Upper lobe of right lung (tissue), 1 donor: ENCODE measurements at regions not wholly inside any gene's neighbourhood (a gene's known extent, or its start where the extent isn't known, plus 50 kb on each side); places are given as distances from the start of the nearest gene placed in this dataset.

Experiments
- ATAC-seq: fragments of 200-7000 bp; cut with Tn5 transposase; one replicate; pipeline ENCODE4 v1.9.1; 2020; ENCODE audit warnings: mild to moderate bottlenecking, moderate library complexity
- DNase-seq: peaks from one replicate; pipeline ENCODE4 v3.0.0-alpha.2; 2020
- H3K27ac ChIP-seq: fragments of 200-600 bp; one replicate; pipeline ENCODE4 v1.8.0; 2022
- H3K27me3 ChIP-seq: fragments of 200-600 bp; one replicate; pipeline ENCODE4 v1.8.0; 2022; ENCODE audit warnings: mild to moderate bottlenecking
- H3K36me3 ChIP-seq: fragments of 200-600 bp; one replicate; pipeline ENCODE4 v1.8.0; 2022
- H3K4me1 ChIP-seq: fragments of 200-600 bp; one replicate; pipeline ENCODE4 v1.8.0; 2022
- H3K4me3 ChIP-seq: fragments of 200-600 bp; one replicate; pipeline ENCODE4 v1.8.0; 2022; ENCODE audit warnings: mild to moderate bottlenecking
- H3K9me3 ChIP-seq: fragments of 200-600 bp; one replicate; pipeline ENCODE4 v1.8.0; 2022
- intact Hi-C: fragments of 100-400 bp; cut with DNase I; formaldehyde crosslinking; loops from one replicate; pipeline ENCODE4 v1.11.0; 2022
- TF ChIP-seq, protein P1 (sequence below): fragments of 200-600 bp; IDR thresholded peaks from one replicate; pipeline ENCODE4 v1.8.0; 2022; ENCODE audit warnings: antibody characterized with exemption
- donor health status: DM: no; HTN: yes; CAD: no; lungs with severe emphysema.

DNA sequence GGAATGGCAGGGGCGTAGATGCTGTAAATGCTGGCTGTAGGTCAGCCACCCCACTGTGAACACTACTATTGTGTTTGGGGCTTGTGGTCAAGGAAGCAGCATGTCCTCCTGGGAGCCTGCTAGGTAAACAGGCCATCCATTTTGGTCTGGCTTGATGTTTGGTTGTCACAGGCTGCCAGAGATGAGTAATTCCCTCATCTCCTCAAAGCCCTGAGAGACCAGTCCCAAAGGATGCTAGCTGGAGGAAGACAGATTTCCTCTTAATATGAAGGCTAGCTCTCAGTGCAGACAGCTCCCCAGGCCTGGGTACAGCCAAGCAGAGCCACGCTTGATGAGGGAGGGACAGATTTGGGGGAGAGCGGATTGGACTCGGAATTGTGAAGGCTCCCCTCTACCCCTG lies 72.5 kb upstream of the MAP1B start:
- intact Hi-C loops, result no loop called here
- no peak overlapping the region for H3K4me3 ChIP-seq
- TF ChIP-seq, protein P1, sequence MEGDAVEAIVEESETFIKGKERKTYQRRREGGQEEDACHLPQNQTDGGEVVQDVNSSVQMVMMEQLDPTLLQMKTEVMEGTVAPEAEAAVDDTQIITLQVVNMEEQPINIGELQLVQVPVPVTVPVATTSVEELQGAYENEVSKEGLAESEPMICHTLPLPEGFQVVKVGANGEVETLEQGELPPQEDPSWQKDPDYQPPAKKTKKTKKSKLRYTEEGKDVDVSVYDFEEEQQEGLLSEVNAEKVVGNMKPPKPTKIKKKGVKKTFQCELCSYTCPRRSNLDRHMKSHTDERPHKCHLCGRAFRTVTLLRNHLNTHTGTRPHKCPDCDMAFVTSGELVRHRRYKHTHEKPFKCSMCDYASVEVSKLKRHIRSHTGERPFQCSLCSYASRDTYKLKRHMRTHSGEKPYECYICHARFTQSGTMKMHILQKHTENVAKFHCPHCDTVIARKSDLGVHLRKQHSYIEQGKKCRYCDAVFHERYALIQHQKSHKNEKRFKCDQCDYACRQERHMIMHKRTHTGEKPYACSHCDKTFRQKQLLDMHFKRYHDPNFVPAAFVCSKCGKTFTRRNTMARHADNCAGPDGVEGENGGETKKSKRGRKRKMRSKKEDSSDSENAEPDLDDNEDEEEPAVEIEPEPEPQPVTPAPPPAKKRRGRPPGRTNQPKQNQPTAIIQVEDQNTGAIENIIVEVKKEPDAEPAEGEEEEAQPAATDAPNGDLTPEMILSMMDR, result no peak
- DNase-seq, result no peak
- no peaks in the 10 kb centered on the region for H3K27me3 ChIP-seq
- H3K36me3 ChIP-seq, result no peaks in the 10 kb centered on the region
- H3K4me1 ChIP-seq, result no peaks in the 10 kb centered on the region
- H3K9me3 ChIP-seq, result no peaks in the 10 kb centered on the region
- ATAC-seq, result no peak
- H3K27ac ChIP-seq, result no peak overlapping the region

DNA sequence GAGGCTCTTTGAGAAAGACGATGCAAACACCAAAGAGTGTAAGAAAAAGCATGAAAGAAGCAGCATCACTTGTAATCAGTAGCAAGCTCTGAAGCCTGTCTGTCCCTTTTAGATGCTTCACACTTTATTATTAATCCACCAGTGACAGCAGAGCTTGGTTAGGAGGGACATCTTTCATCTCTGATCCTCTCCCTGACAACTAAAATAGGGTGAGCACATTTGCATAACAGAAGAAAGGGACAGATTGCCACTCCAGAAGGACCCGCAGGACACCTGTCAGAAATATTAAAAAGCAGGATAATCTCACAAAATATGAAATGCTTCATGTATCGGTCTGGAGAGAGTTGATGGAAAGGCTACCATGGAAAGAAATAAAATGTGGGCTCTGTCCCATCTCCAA lies 71.4 kb upstream of the MAP1B start:
- ATAC-seq (no peak), DNase-seq (no peak)
- Histone ChIP-seq H3K4me1 (no peaks in the 10 kb centered on the region), H3K27ac (no peak overlapping the region), H3K36me3 (no peaks in the 10 kb centered on the region), H3K9me3 (no peaks in the 10 kb centered on the region), H3K27me3 (no peaks in the 10 kb centered on the region), H3K4me3 (no peak overlapping the region)
- intact Hi-C loops, result no loop called here
- TF ChIP-seq, protein P1, result no peak

DNA sequence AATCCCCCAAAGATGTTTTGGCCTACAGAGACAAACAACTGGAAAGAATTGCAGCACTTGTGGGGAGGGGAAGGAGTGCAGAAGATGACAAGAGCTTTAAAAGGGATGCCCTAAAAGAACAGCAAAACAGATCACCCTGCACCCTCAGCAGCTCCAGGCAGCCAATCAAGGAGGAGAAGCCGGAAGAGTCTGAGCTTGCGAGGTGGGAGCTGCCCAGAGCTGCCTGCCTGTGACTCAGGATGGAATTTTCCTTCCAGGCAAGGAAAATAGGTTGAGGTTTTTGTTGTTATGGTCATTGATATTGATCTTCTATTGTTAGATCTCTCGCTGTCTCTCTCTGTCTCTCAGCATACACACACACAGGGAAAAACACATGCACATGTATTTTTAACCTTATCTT lies 70.3 kb upstream of the MAP1B start:
- intact Hi-C loops, result no loop called here
- TF ChIP-seq, protein P1, result no peak
- H3K9me3 ChIP-seq, result no peaks in the 10 kb centered on the region
- no peaks in the 10 kb centered on the region for H3K4me1 ChIP-seq
- DNase-seq (no peak), ATAC-seq (no peak)
- H3K36me3 ChIP-seq, result no peaks in the 10 kb centered on the region
- H3K27ac ChIP-seq, result no peak overlapping the region
- H3K4me3 ChIP-seq, result no peak overlapping the region
- H3K27me3 ChIP-seq, result no peaks in the 10 kb centered on the region

DNA sequence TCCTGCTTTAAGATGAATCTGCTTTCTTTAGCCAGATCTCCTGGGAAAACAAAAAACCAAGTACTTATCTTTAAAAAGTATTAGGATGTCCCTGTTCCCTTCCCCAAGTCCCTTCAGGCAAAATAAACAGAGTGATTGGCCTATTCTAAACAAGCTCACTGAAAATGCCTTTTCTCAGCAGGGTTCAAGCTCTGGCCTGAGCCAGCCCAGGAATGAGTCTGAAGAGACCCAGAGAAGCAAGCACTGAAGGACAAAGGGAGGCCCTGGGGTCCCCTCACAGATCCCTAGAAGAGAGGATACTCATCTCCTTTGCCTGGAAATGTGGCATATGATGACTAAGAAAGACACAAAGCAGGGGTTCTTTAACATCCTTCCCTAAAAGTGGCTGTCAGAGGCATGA lies 66.8 kb upstream of the MAP1B start:
- ATAC-seq (no peak), DNase-seq (no peak)
- Histone ChIP-seq H3K4me1 (no peaks in the 10 kb centered on the region), H3K27me3 (no peaks in the 10 kb centered on the region), H3K27ac (no peak overlapping the region), H3K4me3 (no peak overlapping the region), H3K36me3 (no peaks in the 10 kb centered on the region), H3K9me3 (no peaks in the 10 kb centered on the region)
- TF ChIP-seq, protein P1, result no peak
- intact Hi-C loops, result no loop called here

DNA sequence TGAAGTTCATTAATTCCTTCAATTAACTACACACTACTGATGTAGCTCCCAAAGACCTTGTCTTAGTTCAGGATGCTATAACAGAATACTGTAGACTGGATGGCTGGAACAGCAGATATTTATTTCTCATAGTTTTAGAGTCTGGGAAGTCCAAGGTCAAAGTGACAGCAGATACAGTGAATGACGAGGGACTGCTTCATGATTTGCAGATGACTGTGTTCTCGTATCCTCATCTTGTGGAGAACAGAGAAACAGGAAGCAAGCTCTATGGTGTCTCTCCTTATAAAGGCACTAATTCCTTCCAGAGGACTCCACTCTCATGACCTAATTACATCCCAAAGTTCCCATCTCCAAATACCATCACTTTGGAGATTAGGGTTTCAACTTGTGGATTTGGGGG lies 65.6 kb upstream of the MAP1B start:
- no peak overlapping the region for H3K27ac ChIP-seq
- H3K9me3 ChIP-seq, result no peaks in the 10 kb centered on the region
- ATAC-seq, result no peak
- H3K36me3 ChIP-seq, result no peaks in the 10 kb centered on the region
- no peaks in the 10 kb centered on the region for H3K4me1 ChIP-seq
- intact Hi-C loops, result no loop called here
- DNase-seq, result no peak
- TF ChIP-seq, protein P1, result no peak
- no peak overlapping the region for H3K4me3 ChIP-seq
- no peaks in the 10 kb centered on the region for H3K27me3 ChIP-seq

DNA sequence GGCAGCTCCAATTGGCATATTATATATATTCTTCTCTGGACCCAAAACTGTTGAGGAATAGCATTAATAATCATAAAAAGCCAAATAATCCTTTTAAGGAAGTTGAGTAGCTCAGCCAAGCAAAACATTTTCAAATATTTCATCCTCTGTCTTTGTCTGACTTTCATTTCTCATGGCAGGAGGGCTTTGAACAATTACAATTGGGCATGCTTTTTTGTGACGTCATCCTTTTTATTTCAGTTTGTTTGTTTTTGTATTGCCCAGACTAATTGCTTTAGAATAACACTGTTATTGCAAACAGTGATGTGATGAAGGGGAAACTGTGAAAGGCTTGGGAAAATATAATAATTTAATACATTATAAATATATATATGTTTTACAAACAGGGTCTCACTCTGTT lies 65.2 kb upstream of the MAP1B start:
- H3K36me3 ChIP-seq, result no peaks in the 10 kb centered on the region
- no peaks in the 10 kb centered on the region for H3K9me3 ChIP-seq
- H3K27ac ChIP-seq, result no peak overlapping the region
- no peaks in the 10 kb centered on the region for H3K4me1 ChIP-seq
- intact Hi-C loops, result no loop called here
- ATAC-seq (no peak), DNase-seq (no peak)
- TF ChIP-seq, protein P1, result no peak
- H3K27me3 ChIP-seq, result no peaks in the 10 kb centered on the region
- H3K4me3 ChIP-seq, result no peak overlapping the region
